LNCaP clone FGC (cell line): ENCODE measurements at regions not wholly inside any gene's neighbourhood (a gene's known extent, or its start where the extent isn't known, plus 50 kb on each side); places are given as distances from the start of the nearest gene placed in this dataset.
"Not testable (repeated sequence)": the region's sequence is repeated elsewhere in the genome, so short reads cannot be mapped to it uniquely, and the experiment has no call there.

Experiments
- DNase-seq: peaks from one replicate; pipeline ENCODE4 v3.0.0-alpha.2; 2011; ENCODE audit warnings: low read depth
- H3K4me3 ChIP-seq: 2 replicates; pipeline ENCODE4 v1.5.1; 2011; ENCODE audit warnings: mild to moderate bottlenecking, low read depth, low read length, control low read depth
- CTCF ChIP-seq: IDR thresholded peaks from 2 replicates; pipeline ENCODE4 v1.5.1; 2012; ENCODE audit warnings: mild to moderate bottlenecking; ENCODE audit not compliant: control insufficient read depth, insufficient read depth; ENCODE audit errors: extremely low read depth

GRCh38 chr10:63841761-63842160 lies 320.6 kb downstream of the REEP3 start:
- no peak for DNase-seq
- TF ChIP-seq CTCF: no peak

DNA sequence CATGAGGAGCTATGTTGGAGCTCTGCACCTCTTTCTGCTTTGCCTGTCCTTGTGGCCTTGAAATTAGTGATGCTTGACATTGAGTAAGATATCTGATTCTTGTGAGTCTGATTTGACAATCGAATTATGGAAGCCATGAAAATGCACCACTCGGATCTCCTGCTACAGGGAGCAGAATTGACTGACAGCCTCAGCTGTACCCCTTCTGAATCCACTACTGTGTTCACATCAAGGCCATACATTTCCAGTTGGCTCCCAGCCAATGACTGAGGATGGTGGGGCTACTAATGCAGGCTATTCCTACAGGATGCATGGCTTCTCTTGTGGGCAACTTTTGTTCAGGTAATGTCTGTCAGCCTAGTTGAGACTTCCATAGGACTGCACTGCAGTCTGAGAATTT lies 321.9 kb downstream of the REEP3 start:
- no peak for TF ChIP-seq CTCF
- no peak for DNase-seq
- no peak overlapping the region for H3K4me3 ChIP-seq

More at GRCh38 chr10:63841761-63842160, 320.6 kb downstream of the REEP3 start:
- no peak overlapping the region for H3K4me3 ChIP-seq

DNA sequence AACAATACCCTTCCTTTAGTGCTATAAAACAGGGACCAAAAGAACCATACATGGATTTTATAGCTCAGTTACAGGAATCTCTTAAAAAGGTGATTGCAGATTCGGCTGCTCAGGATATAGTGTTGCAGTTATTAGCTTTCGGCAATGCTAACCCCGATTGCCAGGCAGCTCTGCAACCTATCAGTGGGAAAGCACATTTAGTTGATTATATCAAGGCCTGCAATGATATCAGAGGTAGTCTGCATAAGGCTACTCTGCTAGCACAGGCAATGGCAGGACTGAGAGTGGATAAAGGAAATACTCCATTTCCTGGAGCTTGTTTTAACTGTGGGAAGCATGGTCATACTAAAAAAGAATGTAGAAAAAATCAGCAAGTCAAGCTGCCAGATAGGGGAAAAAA lies 327.7 kb downstream of the REEP3 start:
- DNase-seq, H3K4me3 ChIP-seq: not testable (repeated sequence)

DNA sequence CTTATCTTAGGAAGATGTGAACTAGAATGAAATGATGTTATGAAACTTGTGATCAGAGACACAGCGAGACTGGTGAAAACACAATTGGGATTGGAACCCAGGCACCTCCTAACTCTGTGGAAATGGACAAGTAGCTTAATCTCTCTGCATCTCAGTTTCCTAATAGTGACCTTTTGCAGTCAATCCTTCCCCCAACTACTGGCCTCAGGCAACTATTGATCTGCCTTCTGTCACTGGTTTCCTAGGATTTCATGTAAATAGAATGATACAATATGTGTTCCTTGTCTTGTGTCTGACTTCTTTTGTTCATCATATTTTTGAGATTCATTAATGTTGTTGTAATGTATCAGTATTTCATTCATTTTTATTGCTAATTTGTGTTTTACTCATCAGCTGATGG lies 341.7 kb downstream of the REEP3 start:
- TF ChIP-seq CTCF: no peak
- no peak for DNase-seq
- no peak overlapping the region for H3K4me3 ChIP-seq

GRCh38 chr10:63865210-63865609 lies 344.0 kb downstream of the REEP3 start:
- DNase-seq: no peak
- no peak for TF ChIP-seq CTCF
- no peak overlapping the region for H3K4me3 ChIP-seq

- peak overlapping the region; percentile 27 for H3K4me3 ChIP-seq
- TF ChIP-seq CTCF: peak; percentile 88
- DNase-seq: no peak
Measured at GRCh38 chr10:63866075-63866746, 345.0 kb downstream of the REEP3 start.

GRCh38 chr10:63866747-63867140 lies 345.5 kb downstream of the REEP3 start:
- no peak overlapping the region for H3K4me3 ChIP-seq
- peak; percentile 34; the same call in 1 of the 2 replicates for TF ChIP-seq CTCF
- DNase-seq: no peak
